H9 (cell line): ENCODE measurements at regions not wholly inside any gene's neighbourhood (a gene's known extent, or its start where the extent isn't known, plus 50 kb on each side); places are given as distances from the start of the nearest gene placed in this dataset.
A peak's percentile ranks its signal among the peaks of the same experiment; 100 is the strongest.

Experiments used
- DNase-seq: peaks from one replicate; pipeline ENCODE4 v3.0.0-alpha.2; 2017
- H2AFZ ChIP-seq: one replicate; pipeline ENCODE4 v1.6.1; 2013; ENCODE audit warnings: mild to moderate bottlenecking, low read length, control low read depth, moderate library complexity
- H2AK5ac ChIP-seq: 2 replicates; pipeline ENCODE4 v1.6.1; 2013; ENCODE audit warnings: low read length, control low read depth, mixed read lengths; ENCODE audit not compliant: insufficient read length
- H2BK120ac ChIP-seq: one replicate; pipeline ENCODE4 v1.6.1; 2013; ENCODE audit warnings: low read depth, mild to moderate bottlenecking, low read length, control low read depth, inconsistent platforms; ENCODE audit not compliant: poor library complexity, severe bottlenecking
- H2BK12ac ChIP-seq: 2 replicates; pipeline ENCODE4 v1.6.1; 2013; ENCODE audit warnings: low read length, control low read depth, mixed read lengths, low read depth; ENCODE audit not compliant: insufficient read length
- H2BK15ac ChIP-seq: 2 replicates; pipeline ENCODE4 v1.6.1; 2013; ENCODE audit warnings: low read depth, low read length, control low read depth
- H2BK20ac ChIP-seq: one replicate; pipeline ENCODE4 v1.6.1; 2013; ENCODE audit warnings: low read depth, mild to moderate bottlenecking, low read length, control low read depth, inconsistent platforms; ENCODE audit not compliant: poor library complexity, severe bottlenecking
- H2BK5ac ChIP-seq: 2 replicates; pipeline ENCODE4 v1.6.1; 2013; ENCODE audit warnings: low read length, control low read depth, mixed read lengths; ENCODE audit not compliant: insufficient read length
- H3K14ac ChIP-seq: 2 replicates; pipeline ENCODE4 v1.6.1; 2013; ENCODE audit warnings: low read length, control low read depth; ENCODE audit not compliant: insufficient read depth
- H3K18ac ChIP-seq: 2 replicates; pipeline ENCODE4 v1.6.1; 2013; ENCODE audit warnings: low read depth, mild to moderate bottlenecking, mixed read lengths, low read length, control low read depth; ENCODE audit not compliant: insufficient read length
- H3K23ac ChIP-seq: 2 replicates; pipeline ENCODE4 v1.6.1; 2013; ENCODE audit warnings: low read length, control low read depth, mixed read lengths, low read depth; ENCODE audit not compliant: insufficient read length
- H3K23me2 ChIP-seq: 2 replicates; pipeline ENCODE4 v1.6.1; 2013; ENCODE audit warnings: low read depth, mild to moderate bottlenecking, mixed read lengths, low read length, control low read depth; ENCODE audit not compliant: insufficient read length, poor library complexity, severe bottlenecking
- H3K27ac ChIP-seq: 2 replicates; pipeline ENCODE4 v1.5.1; 2013; ENCODE audit warnings: low read length, control low read depth, mixed read lengths, low read depth; ENCODE audit not compliant: insufficient read length
- H3K27me3 ChIP-seq: 2 replicates; pipeline ENCODE4 v1.6.1; 2013; ENCODE audit warnings: low read length, control low read depth, inconsistent platforms; ENCODE audit not compliant: insufficient read depth
- H3K4ac ChIP-seq: 2 replicates; pipeline ENCODE4 v1.6.1; 2013; ENCODE audit warnings: low read depth, mild to moderate bottlenecking, control low read depth, inconsistent platforms, low read length, moderate library complexity
- H3K4me1 ChIP-seq: 2 replicates; pipeline ENCODE4 v1.6.1; 2013; ENCODE audit warnings: low read length, control low read depth, inconsistent platforms; ENCODE audit not compliant: insufficient read depth
- H3K4me2 ChIP-seq: 2 replicates; pipeline ENCODE4 v1.6.1; 2013; ENCODE audit warnings: low read length, control low read depth, mixed read lengths; ENCODE audit not compliant: insufficient read length, insufficient read depth
- H3K56ac ChIP-seq: 2 replicates; pipeline ENCODE4 v1.6.1; 2013; ENCODE audit warnings: low read depth, mild to moderate bottlenecking, mixed read lengths, low read length, control low read depth; ENCODE audit not compliant: insufficient read length
- H3K79me1 ChIP-seq: 2 replicates; pipeline ENCODE4 v1.6.1; 2013; ENCODE audit warnings: low read depth, mild to moderate bottlenecking, moderate library complexity, low read length, control low read depth, inconsistent platforms; ENCODE audit not compliant: insufficient read depth, poor library complexity, severe bottlenecking
- H3K79me2 ChIP-seq: 2 replicates; pipeline ENCODE4 v1.6.1; 2013; ENCODE audit warnings: low read length, control low read depth, inconsistent platforms; ENCODE audit not compliant: insufficient read depth
- H3K9ac ChIP-seq: 2 replicates; pipeline ENCODE4 v1.6.1; 2013; ENCODE audit warnings: low read length, control low read depth, mixed read lengths; ENCODE audit not compliant: insufficient read length; ENCODE audit errors: extremely low read depth
- H3K9me3 ChIP-seq: one replicate; pipeline ENCODE4 v1.6.1; 2013; ENCODE audit warnings: low read depth, low read length, inconsistent platforms; ENCODE audit not compliant: control insufficient read depth
- H3T11ph ChIP-seq: one replicate; pipeline ENCODE4 v1.6.1; 2013; ENCODE audit warnings: mild to moderate bottlenecking, low read length, control low read depth, inconsistent platforms
- H4K20me1 ChIP-seq: one replicate; pipeline ENCODE4 v1.6.1; 2013; ENCODE audit not compliant: control insufficient read depth, insufficient read length, insufficient read depth
- H4K5ac ChIP-seq: 2 replicates; pipeline ENCODE4 v1.6.1; 2013; ENCODE audit warnings: low read depth, mild to moderate bottlenecking, mixed read lengths, low read length, control low read depth; ENCODE audit not compliant: insufficient read length
- H4K8ac ChIP-seq: replicated peaks from 2 replicates; pipeline ENCODE4 v1.6.1; 2013; ENCODE audit warnings: low read length, control low read depth, mixed read lengths, low read depth; ENCODE audit not compliant: insufficient read length
- H4K91ac ChIP-seq: 2 replicates; pipeline ENCODE4 v1.6.1; 2013; ENCODE audit warnings: low read depth, mild to moderate bottlenecking, moderate library complexity, mixed read lengths, low read length, control low read depth; ENCODE audit not compliant: insufficient read length
- H3K27ac Mint-ChIP-seq, 3 experiments: 2 replicates in 2 of 3; 3 replicates in 1 of 3; pipeline ENCODE4 v1.8.0; 2020 to 2021; ENCODE audit warnings: mixed read lengths in 3 of 3, mild to moderate bottlenecking in 1 of 3, moderate library complexity in 1 of 3
- H3K27me3 Mint-ChIP-seq: 2 replicates; pipeline ENCODE4 v1.8.0; 2021; ENCODE audit warnings: low read depth, mild to moderate bottlenecking, moderate library complexity, mixed read lengths
- H3K36me3 Mint-ChIP-seq, 3 experiments: 2 replicates in 2 of 3; 3 replicates in 1 of 3; pipeline ENCODE4 v1.8.0; 2020 to 2021; ENCODE audit warnings: low read depth in 3 of 3, mixed read lengths in 3 of 3; ENCODE audit not compliant: insufficient read depth in 1 of 3
- H3K4me1 Mint-ChIP-seq, 2 experiments: 2 replicates each; pipeline ENCODE4 v1.8.0; 2020; ENCODE audit warnings: mixed read lengths in 2 of 2
- H3K4me3 Mint-ChIP-seq, 2 experiments: 2 replicates in 1 of 2; 3 replicates in 1 of 2; pipeline ENCODE4 v1.8.0; 2020 to 2021; ENCODE audit warnings: mild to moderate bottlenecking in 2 of 2, mixed read lengths in 2 of 2, moderate library complexity in 1 of 2
- H3K9me3 Mint-ChIP-seq, 2 experiments: 2 replicates in 1 of 2; 3 replicates in 1 of 2; pipeline ENCODE4 v1.8.0; 2020; ENCODE audit warnings: mild to moderate bottlenecking in 2 of 2, mixed read lengths in 2 of 2, moderate library complexity in 1 of 2
- CTCF ChIP-seq: fragments of 200-600 bp; sonication (generic); conservative IDR thresholded peaks from 3 replicates; pipeline ENCODE4 v1.8.0; 2021; ENCODE audit warnings: antibody characterized with exemption, mild to moderate bottlenecking
- WGBS: extraction: QIAGEN DNeasy Blood & Tissue Kit; methylation state at CpG from one replicate; pipeline ENCODE4 v1.1.7; 2013; ENCODE audit warnings: missing lambda C conversion rate, low lambda C conversion rate, mixed read lengths; ENCODE audit not compliant: insufficient read length; ENCODE audit errors: extremely low coverage; 5-methylcytosine and 5-hydroxymethylcytosine counted together

DNA sequence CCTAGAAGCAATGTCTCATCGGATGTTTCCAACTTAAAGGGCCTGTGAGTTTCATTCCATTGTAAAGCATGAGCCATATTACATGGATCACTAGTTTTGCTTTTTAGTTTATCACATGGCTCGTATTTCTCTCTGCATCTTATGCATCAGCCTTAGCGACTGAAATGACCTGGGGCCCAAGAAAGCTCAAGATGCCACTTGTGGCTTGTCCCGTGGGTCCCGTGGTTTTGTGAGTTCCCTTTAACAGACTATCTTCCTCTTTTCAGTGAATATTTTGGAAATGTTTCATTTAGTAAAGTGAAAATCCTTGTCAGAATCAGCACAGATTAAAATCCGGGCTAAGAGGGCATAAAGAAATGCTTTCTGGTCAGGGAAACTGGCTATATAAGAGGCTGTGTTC is 86.2 kb upstream of the PPM1H start:
- no peaks in the 10 kb centered on the region for H3K23me2 ChIP-seq
- Mint-ChIP-seq H3K27ac (peak overlapping the region; percentile 7 to 96 (median 93); a peak in 6 of 7 replicates), H3K9me3 (peaks cover 0 to 2% of the 10 kb centered on the region in 2 experiments; a peak in 1 of 5 replicates), H3K36me3 (peaks cover 0 to 6% (median 0%) of the 10 kb centered on the region in 3 experiments; a peak in 1 of 7 replicates), H3K4me3 (peak overlapping the region in 1 of 2 experiments; percentile 39; a peak in 2 of 5 replicates), H3K4me1 (peaks cover 42 to 56% of the 10 kb centered on the region in 2 experiments), H3K27me3 (no peaks in the 10 kb centered on the region)
- peak overlapping the region; percentile 33 for H3K4me2 ChIP-seq
- H3K4me1 ChIP-seq: peaks cover 5% of the 10 kb centered on the region; the same call in 1 of the 2 replicates
- no peak overlapping the region for H3K56ac ChIP-seq
- H4K5ac ChIP-seq: no peak overlapping the region
- H3K9ac ChIP-seq: no peak overlapping the region
- no peak overlapping the region for H2BK15ac ChIP-seq
- TF ChIP-seq CTCF: no peak
- no peak overlapping the region for H3K14ac ChIP-seq
- H3K27ac ChIP-seq: peak overlapping the region; percentile 73
- no peak for DNase-seq
- no peak overlapping the region for H4K8ac ChIP-seq
- H3K27me3 ChIP-seq: no peaks in the 10 kb centered on the region
- no peaks in the 10 kb centered on the region for H3K79me1 ChIP-seq
- no peak overlapping the region for H4K91ac ChIP-seq
- H3K79me2 ChIP-seq: no peaks in the 10 kb centered on the region
- H2BK20ac ChIP-seq: no peak overlapping the region
- no peak overlapping the region for H2BK12ac ChIP-seq
- H3T11ph ChIP-seq: no peak overlapping the region
- H3K18ac ChIP-seq: no peak overlapping the region
- H2BK120ac ChIP-seq: no peak overlapping the region
- H3K4ac ChIP-seq: no peak overlapping the region
- no peak overlapping the region for H2AK5ac ChIP-seq
- H3K23ac ChIP-seq: no peak overlapping the region
- H3K9me3 ChIP-seq: no peaks in the 10 kb centered on the region
- H2AFZ ChIP-seq: no peak overlapping the region
- no CpG with 5 or more reads among the region's 6 CpGs for WGBS
- H4K20me1 ChIP-seq: no peaks in the 10 kb centered on the region
- H2BK5ac ChIP-seq: no peak overlapping the region
